ENCODE measurements at regions not wholly inside any gene's neighbourhood (a gene's known extent, or its start where the extent isn't known, plus 50 kb on each side); places are given as distances from the start of the nearest gene placed in this dataset.

- no peak for TF ChIP-seq CTCF (IDR thresholded peaks at IDR 0.05)
- TF ChIP-seq POLR2AphosphoS5 (IDR thresholded peaks at IDR 0.05) = no peak
- TF ChIP-seq POLR2A (IDR thresholded peaks at IDR 0.05) = no peak
Observed at GRCh38 chr3:117921411-117921810, 1113.2 kb downstream of the IGSF11 start.

All from transverse colon (tissue), 4 donors.